Upper lobe of left lung (tissue), 4 donors: ENCODE measurements at regions not wholly inside any gene's neighbourhood (a gene's known extent, or its start where the extent isn't known, plus 50 kb on each side); places are given as distances from the start of the nearest gene placed in this dataset.

Source experiments
- EP300 ChIP-seq, 4 donors: sonication (generic); formaldehyde crosslinking; IDR thresholded peaks; one replicate each; pipeline ENCODE4 v1.5.1; 2017; ENCODE audit warnings: antibody characterized with exemption in 4 of 4, control low read depth in 2 of 4
- POLR2A ChIP-seq, 4 donors: fragments of 450-650 bp; IDR thresholded peaks; one replicate each; pipeline ENCODE4 v1.5.1; 2016 to 2017; ENCODE audit warnings: antibody characterized with exemption in 4 of 4, mild to moderate bottlenecking in 2 of 4
- TF ChIP-seq, protein P1 (sequence below), 6 experiments: fragments of 450-650 bp in 4 of 6; fragments of 200-600 bp in 2 of 6; sonication (generic) in 2 of 6; IDR thresholded peaks; one replicate each; pipeline ENCODE4 v1.5.1; 2016 to 2019; ENCODE audit warnings: antibody characterized with exemption in 6 of 6

DNA sequence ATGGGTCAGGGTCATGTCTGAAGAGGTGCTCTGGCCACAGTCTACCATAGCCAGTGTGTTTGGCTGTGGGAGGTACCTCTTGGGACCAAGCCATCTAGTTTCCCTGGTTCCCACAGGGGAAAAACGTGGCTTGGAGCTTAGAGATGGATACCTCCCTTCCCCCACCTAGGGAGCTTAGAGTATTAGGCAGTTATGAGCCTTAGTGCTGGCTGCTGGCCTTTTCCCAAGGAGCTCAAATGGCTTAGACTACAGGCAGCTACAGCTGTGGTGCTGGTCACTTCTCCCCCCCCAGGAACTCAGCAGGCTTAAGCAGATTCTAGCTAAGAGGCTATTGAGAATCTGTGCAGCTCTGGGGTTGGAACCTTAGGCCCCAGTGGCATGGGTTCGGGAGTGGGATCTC lies 591.2 kb downstream of the NSUN3 start:
- TF ChIP-seq EP300 (IDR thresholded peaks at IDR 0.05) (no peak), POLR2A (IDR thresholded peaks at IDR 0.05) (no peak)
- TF ChIP-seq, protein P1, sequence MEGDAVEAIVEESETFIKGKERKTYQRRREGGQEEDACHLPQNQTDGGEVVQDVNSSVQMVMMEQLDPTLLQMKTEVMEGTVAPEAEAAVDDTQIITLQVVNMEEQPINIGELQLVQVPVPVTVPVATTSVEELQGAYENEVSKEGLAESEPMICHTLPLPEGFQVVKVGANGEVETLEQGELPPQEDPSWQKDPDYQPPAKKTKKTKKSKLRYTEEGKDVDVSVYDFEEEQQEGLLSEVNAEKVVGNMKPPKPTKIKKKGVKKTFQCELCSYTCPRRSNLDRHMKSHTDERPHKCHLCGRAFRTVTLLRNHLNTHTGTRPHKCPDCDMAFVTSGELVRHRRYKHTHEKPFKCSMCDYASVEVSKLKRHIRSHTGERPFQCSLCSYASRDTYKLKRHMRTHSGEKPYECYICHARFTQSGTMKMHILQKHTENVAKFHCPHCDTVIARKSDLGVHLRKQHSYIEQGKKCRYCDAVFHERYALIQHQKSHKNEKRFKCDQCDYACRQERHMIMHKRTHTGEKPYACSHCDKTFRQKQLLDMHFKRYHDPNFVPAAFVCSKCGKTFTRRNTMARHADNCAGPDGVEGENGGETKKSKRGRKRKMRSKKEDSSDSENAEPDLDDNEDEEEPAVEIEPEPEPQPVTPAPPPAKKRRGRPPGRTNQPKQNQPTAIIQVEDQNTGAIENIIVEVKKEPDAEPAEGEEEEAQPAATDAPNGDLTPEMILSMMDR (IDR thresholded peaks at IDR 0.05) = no peak
